Astrocyte (in vitro differentiated cells and primary cell): ENCODE measurements at regions not wholly inside any gene's neighbourhood (a gene's known extent, or its start where the extent isn't known, plus 50 kb on each side); places are given as distances from the start of the nearest gene placed in this dataset.

Source experiments
- DNase-seq: peaks from one replicate; pipeline ENCODE4 v3.0.0-alpha.2; 2010; ENCODE audit warnings: low read depth
- FAIRE-seq: peaks from 2 replicates; lab custom pipeline; 2011; peaks lifted over from hg19 to GRCh38; lab: Jason Lieb, UNC
- H2AFZ ChIP-seq: 2 replicates; pipeline ENCODE4 v1.6.0; 2012; ENCODE audit warnings: low read depth, low read length, inconsistent platforms
- H3K27ac ChIP-seq: 2 replicates; pipeline ENCODE4 v1.5.1; 2011; ENCODE audit warnings: low read depth, low read length, inconsistent platforms
- H3K27me3 ChIP-seq: 2 replicates; pipeline ENCODE4 v1.6.0; 2011; ENCODE audit warnings: low read length, inconsistent platforms; ENCODE audit not compliant: insufficient read depth
- H3K36me3 ChIP-seq: 2 replicates; pipeline ENCODE4 v1.5.1; 2011; ENCODE audit warnings: low read length, inconsistent platforms; ENCODE audit not compliant: insufficient read depth
- H3K4me1 ChIP-seq: 2 replicates; pipeline ENCODE4 v1.5.1; 2011; ENCODE audit warnings: low read length, inconsistent platforms; ENCODE audit not compliant: insufficient read depth
- H3K4me2 ChIP-seq: 2 replicates; pipeline ENCODE4 v1.6.0; 2012; ENCODE audit warnings: low read length, inconsistent platforms
- H3K4me3 ChIP-seq: 2 replicates; pipeline ENCODE4 v1.5.1; 2011; ENCODE audit warnings: low read depth, mild to moderate bottlenecking, low read length, inconsistent platforms; ENCODE audit not compliant: insufficient read depth
- H3K79me2 ChIP-seq: 2 replicates; pipeline ENCODE4 v1.6.0; 2012; ENCODE audit warnings: mild to moderate bottlenecking, low read length, inconsistent platforms; ENCODE audit not compliant: insufficient read depth
- H3K9ac ChIP-seq: 2 replicates; pipeline ENCODE4 v1.6.0; 2012; ENCODE audit warnings: mild to moderate bottlenecking, low read length, inconsistent platforms
- H3K9me3 ChIP-seq: 2 replicates; pipeline ENCODE4 v1.5.1; 2012; ENCODE audit warnings: low read depth, mild to moderate bottlenecking, low read length, inconsistent platforms; ENCODE audit not compliant: insufficient read depth
- H4K20me1 ChIP-seq: 2 replicates; pipeline ENCODE4 v1.6.0; 2012; ENCODE audit warnings: low read length, inconsistent platforms; ENCODE audit not compliant: insufficient read depth
- H3K27ac Mint-ChIP-seq: one replicate; pipeline ENCODE4 v1.8.0; 2021; ENCODE audit warnings: mild to moderate bottlenecking, mixed read lengths; ENCODE audit not compliant: unreplicated experiment
- H3K27me3 Mint-ChIP-seq: one replicate; pipeline ENCODE4 v1.8.0; 2021; ENCODE audit warnings: low read depth, mixed read lengths; ENCODE audit not compliant: unreplicated experiment
- H3K36me3 Mint-ChIP-seq: one replicate; pipeline ENCODE4 v1.8.0; 2021; ENCODE audit warnings: low read depth, mixed read lengths; ENCODE audit not compliant: unreplicated experiment
- H3K4me1 Mint-ChIP-seq: one replicate; pipeline ENCODE4 v1.8.0; 2021; ENCODE audit warnings: low read depth, mixed read lengths; ENCODE audit not compliant: unreplicated experiment
- H3K4me3 Mint-ChIP-seq: one replicate; pipeline ENCODE4 v1.8.0; 2021; ENCODE audit warnings: mild to moderate bottlenecking, moderate library complexity, mixed read lengths; ENCODE audit not compliant: unreplicated experiment
- H3K9me3 Mint-ChIP-seq: one replicate; pipeline ENCODE4 v1.8.0; 2021; ENCODE audit warnings: mild to moderate bottlenecking, mixed read lengths; ENCODE audit not compliant: unreplicated experiment
- CTCF ChIP-seq: IDR thresholded peaks from 2 replicates; pipeline ENCODE4 v1.5.1; 2011; ENCODE audit warnings: low read depth, mild to moderate bottlenecking, inconsistent platforms, low read length, moderate library complexity; ENCODE audit not compliant: insufficient read depth
- EZH2 ChIP-seq: IDR thresholded peaks from 2 replicates; pipeline ENCODE4 v1.6.1; 2012; ENCODE audit warnings: mild to moderate bottlenecking, low read length, inconsistent platforms; ENCODE audit not compliant: insufficient read depth

DNA sequence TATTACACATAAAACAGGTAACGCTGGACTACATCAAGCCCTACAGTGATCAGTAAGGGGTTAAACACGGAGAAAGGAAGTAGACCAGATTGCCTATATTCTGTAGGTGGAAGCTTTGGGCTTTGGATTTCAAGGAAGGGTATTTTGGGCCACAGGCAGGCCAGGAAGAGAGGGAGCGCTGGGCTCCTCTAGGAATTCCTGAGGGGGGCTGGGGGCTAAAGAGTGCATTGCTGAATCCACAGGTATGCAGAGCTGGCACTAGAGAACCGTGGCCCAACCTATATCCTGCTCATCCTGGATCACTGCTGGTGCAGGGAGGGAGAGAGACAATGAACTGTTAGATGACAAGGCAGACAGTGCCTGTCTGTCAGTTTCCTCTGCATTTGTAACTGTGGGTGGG is 367.1 kb downstream of the CSNK1G3 start:
- H3K4me1 ChIP-seq = peaks cover 44% of the 10 kb centered on the region
- no peak for DNase-seq
- TF ChIP-seq EZH2 (no peak), CTCF (no peak)
- H3K9me3 Mint-ChIP-seq = no peaks in the 10 kb centered on the region
- no peak overlapping the region for H3K4me2 ChIP-seq
- no peaks in the 10 kb centered on the region for H3K36me3 ChIP-seq
- H3K27me3 ChIP-seq = no peaks in the 10 kb centered on the region
- no peak overlapping the region for H3K9ac ChIP-seq
- no peak overlapping the region for H3K4me3 Mint-ChIP-seq
- peaks cover 41% of the 10 kb centered on the region for H3K4me1 Mint-ChIP-seq
- no peaks in the 10 kb centered on the region for H3K36me3 Mint-ChIP-seq
- no peaks in the 10 kb centered on the region for H3K9me3 ChIP-seq
- H2AFZ ChIP-seq = no peak overlapping the region
- H3K27me3 Mint-ChIP-seq = no peaks in the 10 kb centered on the region
- no peak overlapping the region for H3K27ac Mint-ChIP-seq
- H3K79me2 ChIP-seq = no peaks in the 10 kb centered on the region
- H4K20me1 ChIP-seq = no peaks in the 10 kb centered on the region
- H3K4me3 ChIP-seq = no peak overlapping the region
- no peak for FAIRE-seq
- H3K27ac ChIP-seq = no peak overlapping the region

- Histone ChIP-seq H3K4me2 (peak overlapping the region; percentile 68), H3K27ac (no peak overlapping the region), H3K9me3 (no peaks in the 10 kb centered on the region), H3K79me2 (no peaks in the 10 kb centered on the region), H3K9ac (peak overlapping the region; percentile 51), H3K36me3 (no peaks in the 10 kb centered on the region), H4K20me1 (no peaks in the 10 kb centered on the region), H3K4me3 (no peak overlapping the region), H3K27me3 (no peaks in the 10 kb centered on the region), H2AFZ (no peak overlapping the region), H3K4me1 (peaks cover 26% of the 10 kb centered on the region)
- Mint-ChIP-seq H3K27ac (peak overlapping the region; percentile 96), H3K4me3 (no peak overlapping the region), H3K27me3 (no peaks in the 10 kb centered on the region), H3K36me3 (no peaks in the 10 kb centered on the region), H3K4me1 (peaks cover 38% of the 10 kb centered on the region), H3K9me3 (no peaks in the 10 kb centered on the region)
- no peak for FAIRE-seq
- peak; percentile 16 for DNase-seq
- TF ChIP-seq EZH2 (no peak), CTCF (no peak)
Measured at GRCh38 chr5:123876276-123876790, 364.4 kb downstream of the CSNK1G3 start.

GRCh38 chr5:123875561-123876275 is 363.7 kb downstream of the CSNK1G3 start:
- H3K4me2 ChIP-seq = peak overlapping the region; percentile 68
- FAIRE-seq = no peak

More at GRCh38 chr5:123875561-123876275, 363.7 kb downstream of the CSNK1G3 start:
- Mint-ChIP-seq H3K27me3 (no peaks in the 10 kb centered on the region), H3K4me1 (peaks cover 38% of the 10 kb centered on the region), H3K27ac (peak overlapping the region; percentile 96), H3K36me3 (no peaks in the 10 kb centered on the region), H3K9me3 (no peaks in the 10 kb centered on the region), H3K4me3 (peak overlapping the region; percentile 6)
- H3K27ac ChIP-seq = peak overlapping the region; percentile 38
- no peaks in the 10 kb centered on the region for H3K36me3 ChIP-seq
- peak overlapping the region; percentile 51 for H3K9ac ChIP-seq
- no peaks in the 10 kb centered on the region for H3K27me3 ChIP-seq
- peaks cover 26% of the 10 kb centered on the region for H3K4me1 ChIP-seq
- H3K79me2 ChIP-seq = no peaks in the 10 kb centered on the region
- DNase-seq = no peak
- peak overlapping the region; percentile 9 for H3K4me3 ChIP-seq
- H3K9me3 ChIP-seq = no peaks in the 10 kb centered on the region
- peak overlapping the region; percentile 66 for H2AFZ ChIP-seq
- H4K20me1 ChIP-seq = no peaks in the 10 kb centered on the region
- TF ChIP-seq CTCF = no peak
- no peak for TF ChIP-seq EZH2
